ENCODE measurements at regions not wholly inside any gene's neighbourhood (a gene's known extent, or its start where the extent isn't known, plus 50 kb on each side); places are given as distances from the start of the nearest gene placed in this dataset.
"Not testable (repeated sequence)": the region's sequence is repeated elsewhere in the genome, so short reads cannot be mapped to it uniquely, and the experiment has no call there.

- DNase-seq (ENCODE audit: low spot score), result peak; percentile 15
Measured at GRCh38 chr9:41367301-41367700, 178.2 kb upstream of the ZNG1F start.

DNA sequence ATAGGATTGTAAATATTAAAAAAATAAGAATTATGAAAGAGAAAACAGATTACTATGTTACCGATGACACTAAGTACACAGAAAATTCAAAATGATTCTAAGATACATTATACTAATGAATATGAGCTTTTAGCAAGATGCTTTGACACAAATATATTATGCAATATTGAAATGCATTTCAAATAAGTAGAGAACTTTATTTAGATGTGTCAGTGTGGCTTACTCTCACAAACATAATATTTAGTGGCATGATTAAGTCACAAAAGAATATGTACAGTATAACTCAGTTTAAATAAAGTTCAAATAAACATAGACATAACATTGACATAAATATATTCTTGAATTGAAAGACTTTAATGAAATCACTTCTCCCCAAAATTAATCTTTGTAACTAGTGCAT, 172.7 kb upstream of the ZNG1F start:
- DNase-seq (ENCODE audit: low spot score), result not testable (repeated sequence)

DNA sequence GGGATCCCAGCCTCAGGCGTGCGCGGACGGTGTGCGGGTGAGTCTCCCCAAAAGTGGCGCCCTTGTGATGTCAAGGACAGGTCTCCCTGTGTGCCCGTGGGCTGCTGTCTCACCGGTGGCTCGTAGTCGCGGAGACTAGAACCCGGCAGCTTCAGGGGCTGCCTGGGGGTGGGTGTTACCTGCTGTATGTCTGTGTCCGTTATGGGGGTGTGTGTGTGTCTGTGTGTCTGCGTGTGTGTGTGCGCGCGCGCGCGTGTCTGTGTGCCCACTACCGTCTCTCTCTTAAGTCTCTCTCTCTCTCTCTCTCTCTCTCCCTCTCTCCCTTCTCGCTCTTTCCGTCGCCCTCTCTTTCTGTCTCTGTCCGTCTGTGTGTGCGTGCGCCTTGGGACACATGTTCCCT, 170.0 kb upstream of the ZNG1F start:
- peak; percentile 53 for DNase-seq (ENCODE audit: low spot score)

DNA sequence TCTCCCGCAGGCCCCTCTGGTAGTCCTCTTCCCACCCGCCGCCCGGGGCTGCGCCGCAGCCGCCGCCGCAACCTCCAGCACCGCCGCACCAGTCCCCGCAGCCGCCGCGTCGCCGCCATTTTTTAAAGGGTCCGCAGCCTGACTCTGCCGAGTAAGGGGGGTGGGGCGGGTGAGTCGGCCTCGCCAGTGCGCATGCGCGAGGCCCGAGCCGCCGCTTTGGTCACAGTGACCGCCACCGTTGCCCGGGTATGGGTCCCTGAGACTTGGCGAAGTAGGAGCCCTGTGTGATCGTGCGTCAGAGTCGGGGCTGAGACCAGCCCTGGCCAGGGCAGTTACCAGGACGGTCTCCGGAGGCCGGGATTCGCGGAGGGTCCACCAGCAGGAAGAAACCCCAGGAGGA, 169.6 kb upstream of the ZNG1F start:
- peak; percentile 78 for DNase-seq (ENCODE audit: low spot score)

GRCh38 chr9:41357918-41358404, 168.8 kb upstream of the ZNG1F start:
- DNase-seq (ENCODE audit: low spot score), result not testable (repeated sequence)

DNA sequence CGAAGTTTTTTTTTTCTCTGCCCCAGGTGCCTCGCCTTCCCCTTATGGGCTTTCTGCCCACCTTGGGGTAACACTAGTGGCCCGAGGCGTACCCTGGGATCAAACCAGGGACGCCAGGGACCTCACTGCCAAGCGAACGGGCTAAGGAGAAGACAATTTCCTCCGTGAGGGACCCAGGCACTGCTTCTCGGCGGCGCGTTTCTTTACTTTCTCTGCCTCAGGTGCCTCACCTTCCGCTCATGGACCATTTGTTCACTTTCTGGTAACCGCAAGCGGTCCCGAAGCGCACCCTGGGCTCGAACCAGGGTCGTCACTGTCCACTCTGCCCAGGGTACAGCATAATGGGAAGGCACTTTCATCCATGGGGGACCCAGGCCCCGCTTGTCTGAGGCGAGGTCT, 168.2 kb upstream of the ZNG1F start:
- not testable (repeated sequence) for DNase-seq (ENCODE audit: low spot score)

- peak; percentile 77 for DNase-seq (ENCODE audit: low spot score)
Measured at GRCh38 chr9:41356588-41357349, 167.7 kb upstream of the ZNG1F start.

DNA sequence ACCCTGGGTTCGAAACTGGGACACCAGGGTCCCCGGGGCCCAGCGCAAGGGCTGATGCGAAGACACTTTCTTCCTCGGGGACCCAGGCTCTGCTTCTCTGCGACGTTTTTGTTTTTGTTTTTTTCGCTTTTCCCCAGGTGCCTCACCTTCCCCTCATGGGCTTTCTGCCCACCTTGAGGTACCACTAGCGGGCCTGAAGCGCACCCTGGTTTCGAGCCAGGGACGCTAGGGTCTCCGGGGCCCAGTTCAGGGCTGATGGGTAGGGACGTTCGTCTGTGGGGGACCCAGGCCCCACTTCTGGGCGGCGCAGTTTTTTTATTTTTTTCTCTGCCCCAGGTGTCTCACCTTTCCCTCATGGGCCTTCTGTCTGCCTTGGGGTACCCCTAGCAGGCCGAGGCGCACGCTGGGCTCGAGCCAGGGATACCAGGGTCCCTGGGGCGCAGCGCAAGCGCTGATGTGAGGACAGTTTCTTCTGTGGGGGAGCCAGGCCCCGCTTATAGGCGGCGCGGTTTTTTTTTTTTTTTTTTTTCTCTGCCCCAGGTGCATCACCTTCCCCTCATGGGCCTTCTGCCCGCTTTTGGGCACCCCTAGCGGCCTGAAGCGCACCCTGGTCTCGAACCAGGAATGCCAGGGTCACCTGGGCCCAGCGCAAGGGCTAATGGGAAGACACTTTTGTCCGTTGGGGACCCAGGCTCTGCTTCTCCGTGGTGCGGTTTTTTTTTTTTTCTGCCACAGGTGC, 166.8 kb upstream of the ZNG1F start:
- DNase-seq (ENCODE audit: low spot score), result not testable (repeated sequence)

- DNase-seq (ENCODE audit: low spot score), result not testable (repeated sequence)
Measured at GRCh38 chr9:41354978-41355377, 165.9 kb upstream of the ZNG1F start.

GRCh38 chr9:41354060-41354934, 165.2 kb upstream of the ZNG1F start:
- not testable (repeated sequence) for DNase-seq (ENCODE audit: low spot score)

- DNase-seq (ENCODE audit: low spot score), result not testable (repeated sequence)
Measured at GRCh38 chr9:41353026-41353425, 163.9 kb upstream of the ZNG1F start.

DNA sequence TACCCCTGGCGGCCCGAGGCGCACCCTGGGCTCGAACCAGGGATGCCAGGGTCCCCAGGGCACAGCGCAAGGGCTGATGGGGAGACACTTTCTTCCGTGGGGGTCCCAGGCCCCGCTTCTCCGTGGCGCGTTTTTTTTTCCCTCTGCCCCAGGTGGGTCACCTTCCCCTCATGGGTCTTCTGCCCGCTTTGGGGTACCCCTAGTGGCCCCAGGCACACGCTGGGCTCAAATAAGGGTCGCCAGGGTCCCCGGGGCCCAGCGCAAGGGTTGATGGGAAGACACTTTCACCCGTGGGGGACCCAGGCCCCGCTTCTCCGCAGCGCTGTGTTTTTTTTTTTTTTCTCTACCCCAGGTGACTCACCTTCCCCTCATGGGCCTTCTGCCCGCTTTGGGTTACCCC, 163.3 kb upstream of the ZNG1F start:
- DNase-seq (ENCODE audit: low spot score), result not testable (repeated sequence)

- DNase-seq (ENCODE audit: low spot score), result not testable (repeated sequence)
Measured at GRCh38 chr9:41347893-41348292, 158.8 kb upstream of the ZNG1F start.

DNA sequence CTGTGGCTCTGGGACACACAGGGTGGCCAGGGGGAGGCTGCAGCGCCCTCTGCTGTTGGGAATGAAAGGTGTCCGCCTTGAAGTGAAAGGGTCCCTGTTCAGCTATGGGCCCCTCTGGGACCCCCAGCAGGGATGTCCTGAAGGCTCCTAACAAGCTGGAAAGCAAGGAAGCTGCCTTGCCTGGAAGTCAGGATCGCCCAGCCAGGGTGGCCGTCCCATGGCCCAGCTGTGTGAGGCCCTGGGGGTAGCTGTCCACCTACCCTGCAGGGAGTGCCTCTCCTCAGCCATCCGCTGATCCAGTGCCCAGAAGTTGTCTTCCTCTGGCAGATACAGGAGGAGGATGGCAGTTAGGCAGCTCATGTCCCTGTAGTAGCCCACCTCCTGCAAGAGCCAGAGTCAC, 143.4 kb upstream of the ZNG1F start:
- not testable (repeated sequence) for DNase-seq (ENCODE audit: low spot score)

DNA sequence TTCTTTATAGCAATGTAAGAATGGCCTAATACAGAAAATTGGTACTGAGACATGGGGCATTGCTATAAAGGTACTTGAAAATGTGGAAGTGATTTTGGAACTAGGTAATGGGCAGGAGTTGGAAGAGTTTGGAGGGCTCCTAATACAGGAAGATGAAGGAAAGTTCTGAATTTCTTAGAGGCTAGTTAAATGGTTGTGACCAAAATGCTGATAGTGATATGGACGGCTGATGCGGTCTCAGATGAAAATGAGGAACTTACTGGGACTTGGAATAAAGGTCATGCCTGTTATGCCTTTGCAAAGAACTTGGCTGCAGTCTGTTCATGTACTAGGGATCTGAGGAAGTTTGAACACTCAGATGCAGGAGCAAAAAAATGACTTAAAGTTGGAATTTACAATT, 132.2 kb upstream of the ZNG1F start:
- DNase-seq (ENCODE audit: low spot score), result not testable (repeated sequence)

GRCh38 chr9:41308953-41309352, 119.8 kb upstream of the ZNG1F start:
- not testable (repeated sequence) for DNase-seq (ENCODE audit: low spot score)

DNA sequence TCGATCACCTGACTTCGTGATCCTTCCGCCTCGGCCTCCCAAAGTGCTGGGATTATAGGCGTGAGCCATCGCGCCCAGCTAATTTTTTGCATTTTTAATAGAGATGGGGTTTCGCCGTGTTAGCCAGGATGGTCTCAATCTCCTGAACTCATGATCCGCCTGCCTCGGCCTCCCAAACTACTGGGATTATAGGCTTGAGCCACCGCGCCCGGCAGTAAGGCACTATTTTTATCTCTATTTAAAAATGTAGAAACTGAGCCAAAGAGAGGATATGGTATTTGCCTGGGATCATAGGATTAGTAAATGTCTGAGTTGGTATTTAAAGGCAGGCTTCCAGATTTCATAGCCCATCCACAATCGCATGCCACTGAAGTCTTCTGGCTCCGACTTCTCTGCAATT, 96.6 kb upstream of the ZNG1F start:
- not testable (repeated sequence) for DNase-seq (ENCODE audit: low spot score)

DNA sequence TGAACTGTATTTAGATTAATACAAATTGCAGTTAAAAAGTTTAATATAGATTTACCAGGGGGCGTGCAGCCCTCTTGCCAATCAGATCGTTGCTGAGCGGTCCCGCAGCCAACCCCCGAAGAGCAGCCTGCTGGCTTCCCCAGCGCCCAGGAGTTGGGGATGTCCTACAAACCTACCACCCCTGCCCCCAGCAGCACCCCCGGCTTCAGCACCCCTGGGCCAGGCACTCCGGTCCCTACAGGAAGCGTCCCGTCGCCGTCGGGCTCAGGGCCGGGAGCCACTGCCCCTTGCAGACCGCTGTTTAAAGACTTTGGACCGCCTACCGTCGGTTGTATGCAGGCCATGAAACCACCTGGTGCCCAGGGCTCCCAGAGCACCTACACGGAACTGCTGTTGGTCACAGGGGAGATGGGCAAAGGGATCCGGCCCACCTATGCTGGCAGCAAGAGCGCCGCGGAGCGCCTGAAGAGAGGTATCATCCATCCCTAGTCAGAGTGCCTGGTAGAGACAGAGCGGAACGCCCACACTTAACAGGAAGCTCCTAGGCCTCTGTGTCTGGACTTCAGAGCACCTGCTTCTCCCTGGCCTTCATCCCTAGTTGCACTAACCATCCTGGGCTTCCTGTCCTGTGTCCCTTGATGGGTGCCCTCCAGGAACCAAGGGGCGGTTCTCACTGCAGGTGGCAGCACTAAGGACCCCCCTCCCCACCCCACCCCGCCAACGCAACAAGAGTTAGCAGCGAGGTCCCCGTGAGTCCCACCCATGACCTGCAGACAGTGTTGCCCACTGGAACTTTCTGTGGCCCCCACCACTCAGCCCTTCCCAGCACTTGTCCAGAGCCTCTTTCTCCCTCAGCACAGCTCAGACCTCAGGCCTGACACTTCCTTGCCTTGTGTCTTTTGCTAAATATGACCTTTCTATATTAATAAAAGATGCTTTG, 91.5 kb upstream of the ZNG1F start:
- not testable (repeated sequence) for DNase-seq (ENCODE audit: low spot score)

GRCh38 chr9:41279437-41279836, 90.3 kb upstream of the ZNG1F start:
- not testable (repeated sequence) for DNase-seq (ENCODE audit: low spot score)

GRCh38 chr9:41279033-41279432, 89.9 kb upstream of the ZNG1F start:
- DNase-seq (ENCODE audit: low spot score), result not testable (repeated sequence)

All from kidney tubule cell (primary cell).